ENCODE measurements at regions not wholly inside any gene's neighbourhood (a gene's known extent, or its start where the extent isn't known, plus 50 kb on each side); places are given as distances from the start of the nearest gene placed in this dataset.
A peak's percentile ranks its signal among the peaks of the same experiment; 100 is the strongest.
"Not testable (repeated sequence)": the region's sequence is repeated elsewhere in the genome, so short reads cannot be mapped to it uniquely, and the experiment has no call there.

DNA sequence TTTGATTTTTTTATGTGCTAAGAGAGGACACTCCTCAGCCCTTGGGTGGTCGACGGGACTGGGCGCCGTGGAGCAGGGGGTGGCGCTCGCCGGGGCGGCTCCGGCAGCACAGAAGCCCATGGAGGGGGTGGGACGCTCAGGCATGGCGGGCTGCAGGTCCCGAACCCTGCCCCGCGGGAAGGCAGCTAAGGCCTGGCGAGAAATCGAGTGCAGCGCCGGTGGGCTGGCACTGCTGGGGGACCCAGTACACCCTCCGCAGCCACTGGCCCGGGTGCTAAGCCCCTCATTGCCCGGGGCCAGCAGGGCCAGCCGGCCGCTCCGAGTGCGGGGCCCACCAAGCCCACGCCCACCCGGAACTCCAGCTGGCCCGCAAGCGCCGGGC lies 669.7 kb upstream of the CTNND2 start:
- DNase-seq (ENCODE audit: low spot score) = not testable (repeated sequence)

DNA sequence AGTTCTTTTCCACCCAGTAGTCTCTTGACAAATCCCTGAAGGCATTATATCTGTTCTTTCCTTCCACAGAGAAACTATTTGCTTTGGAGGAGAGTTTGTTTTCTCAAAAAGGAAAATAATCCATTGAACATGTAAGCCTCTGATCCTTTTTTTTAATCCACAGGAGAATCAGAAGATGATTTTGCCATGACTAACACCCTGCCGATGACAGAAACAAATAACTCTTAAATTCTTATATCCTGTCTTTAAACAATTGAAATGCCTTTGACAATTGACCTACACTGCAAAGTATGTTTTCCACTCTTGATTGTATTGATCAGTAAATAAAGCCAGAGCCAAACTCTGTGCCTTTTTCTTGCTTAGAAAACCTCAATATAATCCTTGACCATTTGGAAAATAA lies 666.4 kb upstream of the CTNND2 start:
- DNase-seq (ENCODE audit: low spot score) = no peak

DNA sequence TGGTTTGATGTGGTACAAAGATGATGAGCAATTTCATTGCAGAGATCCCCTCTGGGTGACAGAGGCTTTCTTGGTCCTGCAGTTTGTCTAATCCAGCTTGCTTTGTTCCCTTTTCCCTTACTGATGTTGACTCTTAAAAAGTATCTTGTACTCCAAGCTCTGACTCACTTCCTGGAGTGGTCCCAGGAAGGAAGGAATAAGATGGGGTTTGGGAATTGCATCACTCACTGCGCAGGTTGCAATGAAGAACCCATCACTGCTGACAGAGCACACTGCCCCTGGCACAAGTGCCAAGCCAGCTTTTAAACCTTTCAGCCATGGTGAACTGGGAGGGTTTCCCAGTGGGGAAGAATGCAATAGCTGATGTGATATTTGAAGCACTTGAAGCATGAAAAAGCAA lies 662.2 kb upstream of the CTNND2 start:
- DNase-seq (ENCODE audit: low spot score) = no peak

DNA sequence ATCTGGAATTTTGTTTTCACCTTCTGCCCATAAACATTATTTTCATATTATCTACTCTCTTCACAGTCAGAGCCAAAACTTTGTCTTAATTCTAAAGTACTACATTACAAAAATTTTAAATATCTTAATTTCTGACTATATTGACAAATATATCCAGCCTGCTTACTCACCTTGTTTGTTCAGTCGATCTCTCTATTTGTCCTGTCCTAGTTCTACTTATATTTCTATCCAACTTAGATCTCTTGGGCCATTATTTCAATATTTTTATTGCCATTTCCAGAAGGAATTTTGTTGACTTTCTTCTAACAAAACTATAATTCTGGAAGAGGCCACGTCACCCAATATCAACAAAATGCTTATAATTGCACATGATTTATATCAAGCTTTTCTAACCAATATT lies 652.8 kb upstream of the CTNND2 start:
- no peak for DNase-seq (ENCODE audit: low spot score)

DNA sequence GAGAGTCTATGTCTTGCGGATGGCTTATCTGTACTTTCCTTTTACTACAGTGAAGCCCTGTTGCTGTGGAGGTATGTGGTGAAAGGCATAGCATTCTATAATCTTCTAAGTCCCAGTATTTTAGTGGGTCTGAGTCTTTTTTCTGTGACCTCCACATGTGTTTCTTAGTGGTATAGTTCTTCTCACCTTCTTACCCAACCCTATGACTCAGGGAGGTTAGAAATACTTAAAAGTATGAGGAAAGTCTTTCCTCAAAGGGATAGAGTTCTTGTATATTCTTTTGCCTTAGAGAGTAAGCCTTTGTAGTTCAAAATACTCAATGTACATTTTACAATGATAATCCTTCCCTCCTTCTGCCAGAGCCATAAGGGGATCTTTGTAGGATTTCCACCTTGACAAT lies 621.9 kb upstream of the CTNND2 start:
- DNase-seq (ENCODE audit: low spot score) = no peak

DNA sequence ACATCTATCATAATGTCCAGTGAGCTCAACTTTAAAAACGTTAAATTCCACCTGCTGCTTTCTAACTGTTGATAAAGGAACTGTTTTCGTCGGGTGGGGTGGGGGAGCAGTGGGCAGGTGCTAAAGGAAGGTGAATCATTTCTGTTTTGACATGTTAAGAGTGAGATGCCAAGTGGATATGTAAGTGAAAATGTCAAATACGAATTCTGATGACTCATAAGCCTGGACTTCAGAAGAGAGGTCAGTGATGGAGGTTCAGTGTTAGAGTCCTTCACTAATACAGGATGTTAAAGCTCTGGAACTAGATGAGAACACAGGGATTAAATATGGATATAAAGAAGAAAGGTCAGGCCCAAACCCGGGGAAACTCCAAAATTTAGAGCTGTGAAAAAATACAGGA lies 617.9 kb upstream of the CTNND2 start:
- DNase-seq (ENCODE audit: low spot score) = peak; percentile 56

DNA sequence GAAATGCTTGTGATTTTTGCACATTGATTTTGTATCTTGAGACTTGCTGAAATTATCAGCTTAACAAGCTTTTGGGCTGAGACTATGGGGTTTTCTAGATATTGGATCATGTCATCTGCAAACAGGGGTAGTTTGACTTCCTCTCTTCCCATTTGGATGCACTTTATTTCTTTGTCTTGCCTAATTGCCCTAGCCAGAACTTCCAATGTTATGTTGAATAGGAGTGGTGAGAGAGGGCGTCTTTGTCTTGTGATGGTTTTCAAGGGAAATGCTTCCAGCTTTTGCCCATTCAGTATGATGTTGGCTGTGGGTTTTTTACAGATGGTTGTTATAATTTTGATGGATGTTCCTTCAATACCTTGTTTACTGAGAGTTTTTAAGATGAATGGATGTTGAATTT lies 600.7 kb upstream of the CTNND2 start:
- DNase-seq (ENCODE audit: low spot score) = not testable (repeated sequence)

DNA sequence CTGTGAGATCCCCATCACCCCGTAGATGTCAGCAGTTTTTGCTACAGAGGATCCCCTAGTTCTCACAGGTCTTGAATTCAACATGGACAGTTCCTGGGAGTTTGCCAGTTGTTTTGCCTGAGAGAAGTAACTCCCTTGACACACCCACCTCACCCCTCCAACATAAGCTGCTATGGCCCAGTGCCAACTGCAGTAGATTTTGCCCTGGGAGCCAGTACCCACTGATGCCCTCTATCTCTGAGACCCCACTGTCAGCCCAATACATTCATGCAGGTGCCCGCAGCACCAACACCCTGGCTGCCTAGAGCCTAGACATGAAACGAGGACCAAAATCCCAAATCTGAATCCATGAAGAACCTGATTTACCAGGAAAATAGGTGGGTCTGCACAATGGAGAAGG lies 583.9 kb upstream of the CTNND2 start:
- DNase-seq (ENCODE audit: low spot score) = no peak

DNA sequence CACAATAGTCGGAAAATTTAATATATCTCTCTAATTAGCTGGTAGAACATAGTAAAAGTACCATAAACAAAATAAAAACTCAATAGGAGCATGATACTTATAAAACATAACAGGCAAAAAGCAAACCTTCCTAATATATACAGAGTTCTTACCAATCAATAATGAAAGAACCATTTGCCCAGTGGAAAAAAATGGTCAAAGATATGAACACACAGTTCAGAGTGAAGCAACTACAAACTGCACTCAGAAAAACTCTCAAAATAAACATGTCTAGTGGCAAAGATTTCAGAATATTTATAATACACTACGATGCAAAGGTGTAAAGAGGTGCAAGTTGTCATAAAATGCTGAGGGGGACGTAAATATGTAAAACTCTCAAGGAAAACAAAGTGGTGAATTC lies 576.2 kb upstream of the CTNND2 start:
- no peak for DNase-seq (ENCODE audit: low spot score)

DNA sequence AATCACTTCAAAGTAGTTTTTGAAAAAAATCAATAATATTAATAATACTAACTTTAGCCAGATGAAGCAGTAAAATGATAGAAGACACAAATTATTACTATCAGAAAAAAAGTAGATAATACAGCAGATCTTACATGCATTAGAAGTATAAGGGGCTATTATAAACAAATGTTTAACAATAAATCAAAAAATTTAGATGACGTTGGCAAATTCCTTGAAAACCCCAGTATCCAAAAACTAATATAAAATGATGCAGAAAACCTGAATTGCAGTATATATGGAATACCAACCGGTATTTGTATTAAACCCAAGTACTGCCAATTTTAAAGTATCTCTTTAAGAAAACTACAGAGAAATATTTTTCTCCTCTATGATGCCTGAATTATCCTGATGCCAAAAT lies 573.3 kb upstream of the CTNND2 start:
- no peak for DNase-seq (ENCODE audit: low spot score)

DNA sequence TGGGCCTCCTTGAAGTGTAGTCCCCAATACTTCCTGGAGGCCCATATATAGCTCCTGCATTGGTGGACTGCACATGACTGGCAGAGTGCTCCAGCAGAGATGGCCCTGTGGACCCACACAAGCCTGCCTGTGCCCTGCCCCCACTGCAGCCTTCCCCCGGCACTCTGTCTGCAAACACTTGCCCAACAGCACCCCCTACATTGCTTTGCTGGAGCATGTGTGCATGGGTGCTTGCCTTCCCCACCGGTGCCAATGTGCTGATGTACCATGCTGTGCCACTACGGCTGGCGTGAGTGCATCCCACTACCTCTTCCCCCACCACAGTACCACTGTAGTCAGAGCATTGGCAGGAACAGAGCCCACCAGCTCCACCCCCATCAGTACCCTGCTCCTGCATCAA lies 563.6 kb upstream of the CTNND2 start:
- no peak for DNase-seq (ENCODE audit: low spot score)

DNA sequence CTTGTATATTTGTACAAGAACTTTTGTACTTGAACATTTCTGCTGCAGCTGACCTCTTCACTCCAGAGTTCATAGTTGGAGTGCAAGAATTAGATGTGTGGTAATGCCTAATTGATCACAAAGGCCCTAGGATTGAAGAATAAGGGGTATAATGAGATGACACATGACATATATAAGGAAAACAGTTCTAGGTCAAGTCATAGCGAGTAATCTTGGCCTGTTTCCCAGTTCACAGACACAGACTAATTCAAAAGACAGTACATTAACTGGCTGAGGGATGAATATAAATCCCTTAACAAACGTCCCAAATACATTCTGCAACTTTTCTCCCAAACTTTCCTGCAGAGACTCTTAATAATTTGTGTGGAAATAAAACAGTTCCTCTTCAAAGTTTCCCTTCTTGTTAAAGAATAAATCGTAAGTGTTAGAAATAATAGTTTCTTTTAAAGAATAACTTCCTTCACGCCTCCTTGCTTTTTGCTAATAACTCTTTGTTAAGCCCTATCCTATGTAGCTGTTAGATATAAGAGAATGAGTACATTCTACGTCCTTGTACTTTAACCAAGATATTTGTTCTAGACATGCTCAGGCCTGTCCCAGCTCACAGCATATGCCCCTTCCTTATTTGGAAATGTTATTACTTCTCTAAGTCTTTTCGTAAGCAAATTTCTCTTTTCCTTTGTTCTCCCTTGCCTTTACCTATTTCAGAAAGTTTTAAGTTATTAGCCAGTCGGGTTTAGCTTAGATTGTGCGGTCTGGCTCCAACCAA lies 556.4 kb upstream of the CTNND2 start:
- no peak for DNase-seq (ENCODE audit: low spot score)

DNA sequence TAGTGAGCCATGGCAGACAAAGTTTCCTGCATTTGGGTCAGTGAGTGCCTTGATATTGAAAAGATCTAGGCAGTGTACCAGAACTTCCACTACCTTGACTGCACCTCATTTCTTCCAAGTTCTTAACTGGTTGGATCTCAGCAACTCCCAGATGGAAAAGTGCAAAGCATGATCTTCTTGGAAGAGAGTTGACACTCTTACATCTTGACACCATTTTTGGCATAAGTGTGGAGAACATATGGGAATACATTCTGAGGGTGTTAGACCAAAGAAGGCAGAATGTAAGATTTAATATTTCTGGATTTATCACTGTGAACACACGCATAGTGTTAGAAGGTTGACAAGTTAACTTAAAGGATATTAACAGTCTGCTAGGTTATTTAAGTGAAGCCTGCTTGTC lies 555.1 kb upstream of the CTNND2 start:
- no peak for DNase-seq (ENCODE audit: low spot score)

DNA sequence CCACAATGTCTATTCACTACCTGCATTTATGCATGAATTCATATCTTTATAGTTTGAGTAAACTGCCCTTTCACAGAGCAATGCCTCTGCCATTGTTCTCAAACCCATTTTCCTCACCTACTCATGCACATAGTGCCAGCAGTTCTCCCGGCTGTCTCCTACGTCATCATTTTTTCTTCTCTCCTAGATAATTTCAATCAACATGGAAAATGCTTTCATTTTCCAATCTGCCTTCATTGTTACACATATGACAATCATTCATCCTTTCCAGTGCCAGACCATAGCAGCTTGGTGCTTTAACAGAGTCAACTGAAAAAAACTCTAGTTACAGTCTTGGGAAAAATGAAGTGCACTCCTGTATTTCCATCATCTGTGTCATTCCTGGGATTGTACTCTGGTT lies 514.8 kb upstream of the CTNND2 start:
- no peak for DNase-seq (ENCODE audit: low spot score)

DNA sequence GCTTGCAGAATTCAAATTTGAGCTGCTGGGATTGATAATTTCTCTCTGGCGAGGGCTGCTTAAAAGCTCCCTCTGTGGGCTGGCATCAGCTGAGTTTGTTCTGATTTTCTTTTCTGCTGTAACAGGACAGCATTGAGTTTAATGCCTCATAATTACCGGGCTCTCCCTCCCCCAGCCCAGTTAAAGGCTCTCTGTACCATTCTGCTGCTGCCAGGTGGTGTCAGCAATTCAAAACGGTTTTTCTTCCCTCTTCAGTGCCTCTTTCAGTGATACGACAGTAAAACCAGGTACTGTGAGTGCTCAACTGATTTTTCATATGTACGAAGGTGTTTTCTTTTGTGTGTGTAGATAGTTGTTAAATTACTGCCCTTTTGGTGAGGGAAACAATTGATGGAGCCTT lies 509.3 kb upstream of the CTNND2 start:
- DNase-seq (ENCODE audit: low spot score) = no peak

DNA sequence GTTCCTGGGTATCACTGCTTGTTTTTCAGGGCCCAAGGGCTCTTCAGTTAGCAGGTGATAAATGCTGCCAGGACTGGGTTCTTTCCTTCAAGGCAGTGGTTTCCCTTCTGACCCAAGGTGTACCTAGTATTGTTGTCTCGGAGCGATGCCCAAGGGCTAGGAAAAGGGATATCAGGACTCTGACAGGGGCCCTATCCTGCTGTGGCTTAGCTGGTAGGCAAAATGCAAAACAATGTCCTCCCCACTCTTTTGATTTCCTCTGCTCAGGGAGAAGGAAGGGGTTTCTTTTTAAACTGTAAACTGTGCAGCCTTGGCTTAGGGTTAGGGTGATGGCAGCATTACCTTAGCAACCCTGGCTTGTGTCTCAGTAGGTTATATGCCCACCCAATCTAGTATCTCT lies 508.8 kb upstream of the CTNND2 start:
- no peak for DNase-seq (ENCODE audit: low spot score)

DNA sequence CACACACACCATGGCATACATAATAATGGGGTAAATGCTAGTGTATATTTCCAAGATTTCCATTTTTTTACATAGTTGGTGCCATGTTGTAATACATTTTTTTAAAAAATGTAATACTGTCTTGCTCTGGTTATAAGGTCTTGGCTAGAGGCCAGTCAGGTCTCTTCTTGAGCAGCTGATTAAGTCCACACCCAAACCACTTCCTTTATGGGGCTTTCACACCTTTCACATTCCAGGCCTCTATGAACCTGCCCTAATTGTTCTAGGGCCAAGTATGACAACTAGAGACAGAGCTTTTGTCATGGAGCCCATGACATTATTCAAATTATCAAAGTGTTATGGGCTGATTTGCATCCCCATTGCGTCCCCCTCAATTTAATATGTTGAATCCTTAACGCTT lies 495.6 kb upstream of the CTNND2 start:
- DNase-seq (ENCODE audit: low spot score) = peak; percentile 78

DNA sequence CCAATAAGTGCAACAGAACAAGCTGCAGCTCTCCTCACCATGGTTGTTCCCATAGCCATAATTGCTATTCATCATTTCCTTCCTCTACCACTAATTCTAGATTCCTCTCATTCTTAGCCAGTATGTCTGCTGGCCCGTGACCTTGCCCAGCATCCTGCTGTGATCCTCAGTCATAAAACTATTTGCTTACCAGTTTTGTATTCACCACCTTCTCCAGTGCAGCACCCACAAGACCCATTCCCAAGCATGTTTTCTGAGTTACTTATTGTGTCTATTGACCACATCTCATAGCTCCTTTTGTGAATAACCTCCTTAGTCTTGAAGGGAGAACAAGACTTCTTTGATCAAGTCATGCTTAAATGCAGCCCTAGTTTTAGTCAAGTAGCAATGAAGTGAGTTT lies 488.0 kb upstream of the CTNND2 start:
- no peak for DNase-seq (ENCODE audit: low spot score)

DNA sequence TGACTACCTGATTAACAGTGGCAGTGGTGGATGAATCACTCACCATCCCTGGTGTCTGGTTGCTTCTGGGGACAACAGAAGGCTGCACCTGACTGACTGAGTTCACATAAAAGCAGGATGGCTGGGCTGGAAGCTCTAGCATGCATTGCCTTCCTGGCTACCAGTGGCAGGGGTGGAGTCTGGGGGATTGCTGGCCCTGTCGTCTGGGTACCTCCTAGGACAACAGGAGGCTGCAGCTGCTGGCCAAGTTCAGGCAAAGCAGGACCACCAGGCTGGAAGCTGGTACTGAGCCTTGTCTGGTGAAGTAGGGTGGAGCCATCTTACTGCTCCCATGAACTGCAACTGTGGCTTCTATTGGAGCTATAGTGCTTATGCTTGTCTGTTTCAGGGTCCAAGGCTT lies 480.8 kb upstream of the CTNND2 start:
- DNase-seq (ENCODE audit: low spot score) = no peak

DNA sequence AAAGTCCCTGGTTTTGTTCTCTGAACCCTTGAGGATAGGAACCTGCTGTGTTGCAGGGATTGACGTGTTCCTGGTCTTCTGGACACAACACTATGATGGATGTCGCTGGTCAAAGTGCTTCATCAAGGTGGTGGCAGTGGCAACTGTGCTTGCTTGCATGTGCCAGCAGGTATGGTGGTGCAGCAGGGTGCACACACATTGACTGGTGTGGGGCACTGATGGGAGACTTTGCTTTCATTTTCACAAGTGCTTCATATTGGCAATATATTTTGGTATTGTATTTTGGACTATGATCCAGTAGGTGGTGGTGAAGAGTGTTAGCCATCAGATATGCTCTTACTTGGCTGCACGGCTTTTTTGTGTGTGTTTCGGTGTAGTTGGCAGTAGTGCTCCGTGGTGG lies 479.8 kb upstream of the CTNND2 start:
- no peak for DNase-seq (ENCODE audit: low spot score)

DNA sequence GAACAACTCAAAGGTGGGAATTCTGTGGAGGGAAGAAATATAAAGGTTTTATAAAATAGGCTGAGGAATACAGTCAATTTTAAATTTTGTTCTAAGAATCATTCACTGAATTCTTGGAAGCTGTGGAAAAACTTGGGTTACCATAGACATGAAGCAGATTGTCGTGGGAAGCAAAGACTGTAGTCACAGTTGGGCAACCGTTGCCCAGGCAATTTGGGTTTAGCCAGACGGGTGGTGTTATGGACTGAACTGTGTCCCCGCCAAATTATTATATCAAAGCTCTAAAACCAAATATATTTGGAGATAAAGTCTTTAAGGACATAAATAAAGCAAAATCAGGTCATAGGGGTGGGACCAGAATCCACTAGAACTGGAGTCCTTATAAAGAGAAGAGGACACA lies 463.7 kb upstream of the CTNND2 start:
- no peak for DNase-seq (ENCODE audit: low spot score)

DNA sequence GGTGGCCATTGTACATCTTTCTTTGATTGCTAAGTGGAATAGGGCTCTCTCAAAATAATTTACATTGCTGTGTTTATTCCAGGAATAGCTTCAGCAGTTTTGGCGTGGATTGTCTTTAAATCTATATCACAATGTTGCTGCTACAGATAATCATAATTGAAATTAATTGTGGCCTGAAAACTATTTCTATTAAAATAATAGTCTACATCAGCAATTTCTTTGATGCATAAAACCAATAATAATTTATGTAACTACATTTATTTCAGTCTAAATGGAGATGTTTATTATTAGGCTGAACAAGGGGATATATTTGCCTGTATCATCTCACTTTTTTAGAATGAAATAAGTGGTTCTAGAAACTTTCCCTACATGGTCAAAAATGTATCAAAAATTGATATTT lies 456.0 kb upstream of the CTNND2 start:
- DNase-seq (ENCODE audit: low spot score) = no peak

DNA sequence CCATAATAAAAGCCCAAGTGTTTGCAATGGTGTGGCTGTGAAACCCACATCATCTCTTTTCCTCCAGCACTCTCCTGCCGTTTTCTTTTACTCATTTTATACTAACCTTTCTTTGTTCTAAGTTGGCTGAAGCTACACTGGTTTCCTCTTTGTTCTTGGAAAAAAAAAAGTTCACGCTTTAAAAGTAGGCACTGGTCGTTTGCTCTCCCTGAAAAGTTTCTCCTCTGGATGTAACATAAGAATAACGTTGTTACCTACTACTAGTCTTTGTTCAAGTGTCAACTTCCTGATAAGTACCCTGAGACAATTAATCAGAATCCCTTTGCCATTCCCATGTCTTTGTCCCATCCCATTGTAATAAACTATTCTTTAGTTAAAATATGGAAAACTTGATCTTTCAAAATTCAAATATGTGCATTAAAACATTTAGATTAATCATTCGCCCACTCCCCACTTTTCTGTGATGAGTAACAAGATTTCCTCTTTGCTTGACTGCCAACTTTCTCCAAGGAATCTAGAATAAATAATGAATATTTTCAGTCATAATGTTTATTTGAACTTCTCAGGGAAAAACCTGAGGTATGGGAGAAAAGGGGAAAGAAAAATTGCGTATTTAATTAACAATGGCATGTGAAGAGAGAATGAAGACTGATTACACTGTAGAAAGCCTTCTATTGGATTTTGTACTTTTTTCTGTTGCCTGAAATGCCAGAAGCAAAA lies 454.3 kb upstream of the CTNND2 start:
- no peak for DNase-seq (ENCODE audit: low spot score)

DNA sequence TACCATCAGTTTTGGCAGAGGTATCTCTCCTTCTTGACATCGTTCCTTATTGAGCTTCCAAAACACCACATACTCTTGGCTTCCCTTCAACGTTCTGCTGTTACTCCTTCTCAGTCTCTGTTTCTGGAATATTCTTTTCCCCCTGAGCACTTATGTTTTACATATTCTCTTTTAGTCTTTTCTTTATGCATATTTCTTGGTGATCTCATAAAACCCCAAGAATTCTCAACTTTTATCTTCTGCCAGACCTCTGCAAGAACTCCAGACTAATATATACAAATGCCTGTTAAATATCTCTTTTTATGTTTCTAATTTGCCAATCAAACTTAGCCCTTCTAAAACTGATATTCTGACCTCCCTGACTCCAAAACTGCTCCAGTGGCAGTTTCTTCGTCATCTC lies 453.4 kb upstream of the CTNND2 start:
- DNase-seq (ENCODE audit: low spot score) = no peak
